ENCODE measurements at regions not wholly inside any gene's neighbourhood (a gene's known extent, or its start where the extent isn't known, plus 50 kb on each side); places are given as distances from the start of the nearest gene placed in this dataset.

GRCh38 chr5:63685454-63685853 is 276.8 kb downstream of the HTR1A start:
- no peaks in the 10 kb centered on the region for H3K36me3 Mint-ChIP-seq
- no peak overlapping the region for H3K4me3 Mint-ChIP-seq
- peaks cover 3% of the 10 kb centered on the region for H3K9me3 Mint-ChIP-seq
- no peak for ATAC-seq
- no peak overlapping the region for H3K27ac Mint-ChIP-seq
- H3K27me3 Mint-ChIP-seq: no peaks in the 10 kb centered on the region
- no peaks in the 10 kb centered on the region for H3K4me1 Mint-ChIP-seq

- no peaks in the 10 kb centered on the region for H3K36me3 Mint-ChIP-seq
- peaks cover 6% of the 10 kb centered on the region for H3K9me3 Mint-ChIP-seq
- H3K4me3 Mint-ChIP-seq: no peak overlapping the region
- no peaks in the 10 kb centered on the region for H3K27me3 Mint-ChIP-seq
- no peaks in the 10 kb centered on the region for H3K4me1 Mint-ChIP-seq
- no peak overlapping the region for H3K27ac Mint-ChIP-seq
- no peak for ATAC-seq
Observed at GRCh38 chr5:63674881-63675280, 287.4 kb downstream of the HTR1A start.

- Mint-ChIP-seq H3K36me3 (no peaks in the 10 kb centered on the region), H3K4me3 (no peak overlapping the region), H3K27me3 (no peaks in the 10 kb centered on the region), H3K9me3 (peaks cover 3% of the 10 kb centered on the region), H3K27ac (no peak overlapping the region), H3K4me1 (no peaks in the 10 kb centered on the region)
- no peak for ATAC-seq
Observed at GRCh38 chr5:63655043-63655442, 307.2 kb downstream of the HTR1A start.

- Mint-ChIP-seq H3K4me3 (no peak overlapping the region), H3K36me3 (no peaks in the 10 kb centered on the region), H3K4me1 (no peaks in the 10 kb centered on the region), H3K27ac (no peak overlapping the region), H3K27me3 (no peaks in the 10 kb centered on the region), H3K9me3 (peaks cover 3% of the 10 kb centered on the region)
- no peak for ATAC-seq
Observed at GRCh38 chr5:63650581-63650980, 311.7 kb downstream of the HTR1A start.

- no peak for ATAC-seq
- Mint-ChIP-seq H3K4me3 (no peak overlapping the region), H3K27me3 (no peaks in the 10 kb centered on the region), H3K9me3 (peaks cover 3% of the 10 kb centered on the region), H3K27ac (no peak overlapping the region), H3K4me1 (no peaks in the 10 kb centered on the region), H3K36me3 (no peaks in the 10 kb centered on the region)
Observed at GRCh38 chr5:63648376-63648775, 313.9 kb downstream of the HTR1A start.

- ATAC-seq: no peak
- Mint-ChIP-seq H3K4me1 (no peaks in the 10 kb centered on the region), H3K36me3 (no peaks in the 10 kb centered on the region), H3K27ac (no peak overlapping the region), H3K9me3 (peaks cover 5% of the 10 kb centered on the region), H3K27me3 (no peaks in the 10 kb centered on the region), H3K4me3 (no peak overlapping the region)
Observed at GRCh38 chr5:63629951-63630630, 332.2 kb downstream of the HTR1A start.

- Mint-ChIP-seq H3K27me3 (no peaks in the 10 kb centered on the region), H3K4me1 (no peaks in the 10 kb centered on the region), H3K27ac (no peak overlapping the region), H3K9me3 (peaks cover 2% of the 10 kb centered on the region), H3K4me3 (no peak overlapping the region), H3K36me3 (no peaks in the 10 kb centered on the region)
- no peak for ATAC-seq
Observed at GRCh38 chr5:63613442-63613841, 348.8 kb downstream of the HTR1A start.

GRCh38 chr5:63603996-63604395 is 358.2 kb downstream of the HTR1A start:
- H3K36me3 Mint-ChIP-seq: no peaks in the 10 kb centered on the region
- H3K4me1 Mint-ChIP-seq: no peaks in the 10 kb centered on the region
- no peak overlapping the region for H3K4me3 Mint-ChIP-seq
- H3K27ac Mint-ChIP-seq: no peak overlapping the region
- no peak for ATAC-seq
- H3K9me3 Mint-ChIP-seq: peaks cover 3% of the 10 kb centered on the region
- no peaks in the 10 kb centered on the region for H3K27me3 Mint-ChIP-seq

GRCh38 chr5:63602971-63603370 is 359.3 kb downstream of the HTR1A start:
- no peak for ATAC-seq
- H3K27ac Mint-ChIP-seq: no peak overlapping the region
- peaks cover 3% of the 10 kb centered on the region for H3K9me3 Mint-ChIP-seq
- no peaks in the 10 kb centered on the region for H3K27me3 Mint-ChIP-seq
- H3K36me3 Mint-ChIP-seq: no peaks in the 10 kb centered on the region
- H3K4me1 Mint-ChIP-seq: no peaks in the 10 kb centered on the region
- H3K4me3 Mint-ChIP-seq: no peak overlapping the region

GRCh38 chr5:63596254-63596653 is 366.0 kb downstream of the HTR1A start:
- H3K4me3 Mint-ChIP-seq: no peak overlapping the region
- no peak for ATAC-seq
- H3K27ac Mint-ChIP-seq: no peak overlapping the region
- H3K9me3 Mint-ChIP-seq: peaks cover 3% of the 10 kb centered on the region
- H3K27me3 Mint-ChIP-seq: no peaks in the 10 kb centered on the region
- no peaks in the 10 kb centered on the region for H3K4me1 Mint-ChIP-seq
- H3K36me3 Mint-ChIP-seq: no peaks in the 10 kb centered on the region

- no peaks in the 10 kb centered on the region for H3K9me3 Mint-ChIP-seq
- H3K36me3 Mint-ChIP-seq: no peaks in the 10 kb centered on the region
- no peak overlapping the region for H3K4me3 Mint-ChIP-seq
- H3K27me3 Mint-ChIP-seq: no peaks in the 10 kb centered on the region
- no peak for ATAC-seq
- H3K27ac Mint-ChIP-seq: no peak overlapping the region
- no peaks in the 10 kb centered on the region for H3K4me1 Mint-ChIP-seq
Observed at GRCh38 chr5:63573380-63573779, 388.9 kb downstream of the HTR1A start.

GRCh38 chr5:63572740-63573139 is 389.5 kb downstream of the HTR1A start:
- Mint-ChIP-seq H3K36me3 (no peaks in the 10 kb centered on the region), H3K9me3 (no peaks in the 10 kb centered on the region), H3K4me3 (no peak overlapping the region), H3K4me1 (no peaks in the 10 kb centered on the region), H3K27me3 (no peaks in the 10 kb centered on the region), H3K27ac (no peak overlapping the region)
- ATAC-seq: no peak

- no peak for ATAC-seq
- Mint-ChIP-seq H3K27ac (no peak overlapping the region), H3K4me1 (no peaks in the 10 kb centered on the region), H3K27me3 (no peaks in the 10 kb centered on the region), H3K9me3 (peaks cover under 1% of the 10 kb centered on the region), H3K4me3 (no peak overlapping the region), H3K36me3 (no peaks in the 10 kb centered on the region)
Observed at GRCh38 chr5:63570752-63571151, 391.5 kb downstream of the HTR1A start.

- Mint-ChIP-seq H3K4me1 (no peaks in the 10 kb centered on the region), H3K36me3 (no peaks in the 10 kb centered on the region), H3K4me3 (no peak overlapping the region), H3K27ac (no peak overlapping the region), H3K27me3 (no peaks in the 10 kb centered on the region), H3K9me3 (peaks cover 6% of the 10 kb centered on the region)
- ATAC-seq: no peak
Observed at GRCh38 chr5:63564789-63565188, 397.5 kb downstream of the HTR1A start.

- H3K4me1 Mint-ChIP-seq: no peaks in the 10 kb centered on the region
- no peaks in the 10 kb centered on the region for H3K27me3 Mint-ChIP-seq
- H3K36me3 Mint-ChIP-seq: no peaks in the 10 kb centered on the region
- H3K9me3 Mint-ChIP-seq: peaks cover 6% of the 10 kb centered on the region
- H3K27ac Mint-ChIP-seq: no peak overlapping the region
- no peak overlapping the region for H3K4me3 Mint-ChIP-seq
- no peak for ATAC-seq
Observed at GRCh38 chr5:63563008-63563917, 399.0 kb downstream of the HTR1A start.

- Mint-ChIP-seq H3K9me3 (peaks cover 4% of the 10 kb centered on the region), H3K36me3 (no peaks in the 10 kb centered on the region), H3K27ac (no peak overlapping the region), H3K4me1 (no peaks in the 10 kb centered on the region), H3K4me3 (no peak overlapping the region), H3K27me3 (no peaks in the 10 kb centered on the region)
- ATAC-seq: no peak
Observed at GRCh38 chr5:63555874-63556273, 406.4 kb downstream of the HTR1A start.

Data from stimulated activated memory B cell treated with anti-CD40 and anti-IgM and Interleukin-4, amounts not matched to agents 10 μg/mL and 1 μg/mL and 100 μg/mL, for 72 hours (primary cell).